GM12878 (cell line): ENCODE measurements at regions not wholly inside any gene's neighbourhood (a gene's known extent, or its start where the extent isn't known, plus 50 kb on each side); places are given as distances from the start of the nearest gene placed in this dataset.

Experiments used
- ASH2L ChIP-seq: fragments of 300-600, 200-600 bp; sonication (generic); IDR thresholded peaks from 2 replicates; pipeline ENCODE4 v1.6.1; 2017; ENCODE audit warnings: low read depth, mild to moderate bottlenecking, borderline replicate concordance
- CHD4 ChIP-seq: fragments of 200-600 bp; sonication (generic); IDR thresholded peaks from 2 replicates; pipeline ENCODE4 v1.6.1; 2016; ENCODE audit warnings: mild to moderate bottlenecking
- CREM ChIP-seq: IDR thresholded peaks from 2 replicates; pipeline ENCODE4 v1.6.1; 2014; ENCODE audit warnings: antibody characterized with exemption, low read depth
- EZH2 ChIP-seq: IDR thresholded peaks from 2 replicates; pipeline ENCODE4 v1.6.1; 2012; ENCODE audit warnings: low read depth, mild to moderate bottlenecking, control low read depth, inconsistent platforms, low read length, borderline replicate concordance; ENCODE audit not compliant: control insufficient read depth
- FOS ChIP-seq: IDR thresholded peaks from 3 replicates; pipeline ENCODE4 v1.6.1; 2011; ENCODE audit warnings: borderline replicate concordance; ENCODE audit not compliant: insufficient read length; ENCODE audit errors: extremely low read depth
- FOXM1 ChIP-seq: IDR thresholded peaks from 2 replicates; pipeline ENCODE4 v1.6.1; 2012; ENCODE audit warnings: low read depth, mild to moderate bottlenecking, inconsistent platforms, low read length, moderate library complexity
- LARP7 ChIP-seq: fragments of 450-650 bp; IDR thresholded peaks from 2 replicates; pipeline ENCODE4 v1.6.1; 2017; ENCODE audit warnings: mild to moderate bottlenecking
- MEF2A ChIP-seq: IDR thresholded peaks from 2 replicates; pipeline ENCODE4 v1.6.1; 2011; ENCODE audit warnings: low read depth, mild to moderate bottlenecking, low read length, moderate library complexity; ENCODE audit not compliant: insufficient read depth
- NFYB ChIP-seq: IDR thresholded peaks from 2 replicates; pipeline ENCODE4 v1.6.1; 2011; ENCODE audit warnings: low read depth, mild to moderate bottlenecking, low read length, improper control_type of control experiment, moderate library complexity; ENCODE audit not compliant: insufficient read depth
- POLR2AphosphoS2 ChIP-seq: IDR thresholded peaks from 2 replicates; pipeline ENCODE4 v1.6.1; 2011; ENCODE audit warnings: low read depth, mild to moderate bottlenecking, low read length, improper control_type of control experiment, moderate library complexity
- RAD21 ChIP-seq: IDR thresholded peaks from 2 replicates; pipeline ENCODE4 v1.6.1; 2011; ENCODE audit warnings: mild to moderate bottlenecking, low read depth, low read length, moderate library complexity; ENCODE audit not compliant: insufficient read depth
- RAD51 ChIP-seq: fragments of 450-650 bp; IDR thresholded peaks from 2 replicates; pipeline ENCODE4 v1.6.1; 2016; ENCODE audit warnings: moderate library complexity, mild to moderate bottlenecking, inconsistent platforms
- RBBP5 ChIP-seq: fragments of 200-600 bp; sonication (generic); conservative IDR thresholded peaks from 2 replicates; pipeline ENCODE4 v1.6.1; 2016
- RFX5 ChIP-seq: IDR thresholded peaks from 2 replicates; pipeline ENCODE4 v1.6.1; 2011; ENCODE audit warnings: low read depth, low read length, improper control_type of control experiment
- SP1 ChIP-seq: IDR thresholded peaks from one replicate; pipeline ENCODE4 v1.6.1; 2011; ENCODE audit warnings: low read depth, low read length
- STAT1 ChIP-seq: fragments of 450-650 bp; conservative IDR thresholded peaks from 2 replicates; pipeline ENCODE4 v1.6.1; 2014; ENCODE audit warnings: antibody characterized with exemption, mild to moderate bottlenecking
- TCF12 ChIP-seq: IDR thresholded peaks from 2 replicates; pipeline ENCODE4 v1.6.1; 2011; ENCODE audit warnings: low read depth, mild to moderate bottlenecking, low read length
- ZNF217 ChIP-seq: fragments of 450-650 bp; IDR thresholded peaks from 2 replicates; pipeline ENCODE4 v1.6.1; 2017; ENCODE audit warnings: antibody characterized with exemption, mild to moderate bottlenecking
- TF ChIP-seq, protein P1 (sequence below): fragments of 450-650 bp; IDR thresholded peaks from 2 replicates; pipeline ENCODE4 v1.6.1; 2016; ENCODE audit warnings: mild to moderate bottlenecking
- TF ChIP-seq, protein P2 (sequence below): fragments of 450-650 bp; IDR thresholded peaks from 2 replicates; pipeline ENCODE4 v1.6.1; 2016; ENCODE audit warnings: mild to moderate bottlenecking
- TF ChIP-seq, protein P3 (sequence below): fragments of 450-650 bp; conservative IDR thresholded peaks from 2 replicates; pipeline ENCODE4 v1.6.1; 2017; ENCODE audit warnings: mild to moderate bottlenecking, moderate library complexity
- TF ChIP-seq, protein P4 (sequence below), 3 experiments: IDR thresholded peaks in 2 of 3; conservative IDR thresholded peaks in 1 of 3; 2 replicates each; pipeline ENCODE4 v1.5.1; 2011; ENCODE audit warnings: low read depth in 3 of 3, low read length in 3 of 3, mild to moderate bottlenecking in 3 of 3, control low read depth in 2 of 3, moderate library complexity in 2 of 3, inconsistent platforms in 1 of 3, mixed read lengths in 1 of 3; ENCODE audit not compliant: control insufficient read depth in 2 of 3, insufficient read depth in 1 of 3; ENCODE audit errors: extremely low read depth in 1 of 3
- TF ChIP-seq, protein P5 (sequence below): IDR thresholded peaks from 2 replicates; pipeline ENCODE4 v1.6.1; 2012; ENCODE audit warnings: mild to moderate bottlenecking, low read depth, low read length

DNA sequence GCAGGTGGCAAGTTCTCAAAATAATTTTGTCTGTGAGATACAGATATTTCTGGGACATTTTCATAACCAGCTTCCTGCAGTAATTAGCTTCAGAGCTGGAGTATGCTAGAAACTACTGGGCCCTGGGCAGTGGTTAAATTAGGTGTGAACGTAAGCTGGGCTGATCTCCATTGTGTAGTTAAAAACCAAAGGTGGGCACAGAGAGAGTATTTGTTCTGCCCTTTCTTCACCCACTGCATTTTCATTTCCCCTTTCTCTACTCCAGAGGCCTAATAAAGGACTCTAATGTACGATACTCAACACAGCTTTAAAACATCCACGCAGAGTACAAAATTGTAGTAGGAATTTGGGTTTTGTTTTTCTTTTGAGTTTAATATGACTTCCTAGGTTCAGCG is 252.7 kb downstream of the SPRY1 start (continued):
- TF ChIP-seq CREM (no peak), ZNF217 (peak; percentile 88), RAD21 (no peak), LARP7 (no peak), SP1 (no peak), CHD4 (no peak), NFYB (no peak), RBBP5 (no peak), FOS (no peak), RAD51 (no peak), MEF2A (no peak), STAT1 (no peak), RFX5 (no peak), FOXM1 (no peak), POLR2AphosphoS2 (no peak), TCF12 (no peak), ASH2L (no peak), EZH2 (no peak)
- TF ChIP-seq, protein P1, sequence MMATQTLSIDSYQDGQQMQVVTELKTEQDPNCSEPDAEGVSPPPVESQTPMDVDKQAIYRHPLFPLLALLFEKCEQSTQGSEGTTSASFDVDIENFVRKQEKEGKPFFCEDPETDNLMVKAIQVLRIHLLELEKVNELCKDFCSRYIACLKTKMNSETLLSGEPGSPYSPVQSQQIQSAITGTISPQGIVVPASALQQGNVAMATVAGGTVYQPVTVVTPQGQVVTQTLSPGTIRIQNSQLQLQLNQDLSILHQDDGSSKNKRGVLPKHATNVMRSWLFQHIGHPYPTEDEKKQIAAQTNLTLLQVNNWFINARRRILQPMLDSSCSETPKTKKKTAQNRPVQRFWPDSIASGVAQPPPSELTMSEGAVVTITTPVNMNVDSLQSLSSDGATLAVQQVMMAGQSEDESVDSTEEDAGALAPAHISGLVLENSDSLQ: no peak
- TF ChIP-seq, protein P2, sequence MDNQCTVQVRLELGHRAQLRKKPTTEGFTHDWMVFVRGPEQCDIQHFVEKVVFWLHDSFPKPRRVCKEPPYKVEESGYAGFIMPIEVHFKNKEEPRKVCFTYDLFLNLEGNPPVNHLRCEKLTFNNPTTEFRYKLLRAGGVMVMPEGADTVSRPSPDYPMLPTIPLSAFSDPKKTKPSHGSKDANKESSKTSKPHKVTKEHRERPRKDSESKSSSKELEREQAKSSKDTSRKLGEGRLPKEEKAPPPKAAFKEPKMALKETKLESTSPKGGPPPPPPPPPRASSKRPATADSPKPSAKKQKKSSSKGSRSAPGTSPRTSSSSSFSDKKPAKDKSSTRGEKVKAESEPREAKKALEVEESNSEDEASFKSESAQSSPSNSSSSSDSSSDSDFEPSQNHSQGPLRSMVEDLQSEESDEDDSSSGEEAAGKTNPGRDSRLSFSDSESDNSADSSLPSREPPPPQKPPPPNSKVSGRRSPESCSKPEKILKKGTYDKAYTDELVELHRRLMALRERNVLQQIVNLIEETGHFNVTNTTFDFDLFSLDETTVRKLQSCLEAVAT: peak; percentile 46; the same call in 1 of the 2 replicates
- TF ChIP-seq, protein P3, sequence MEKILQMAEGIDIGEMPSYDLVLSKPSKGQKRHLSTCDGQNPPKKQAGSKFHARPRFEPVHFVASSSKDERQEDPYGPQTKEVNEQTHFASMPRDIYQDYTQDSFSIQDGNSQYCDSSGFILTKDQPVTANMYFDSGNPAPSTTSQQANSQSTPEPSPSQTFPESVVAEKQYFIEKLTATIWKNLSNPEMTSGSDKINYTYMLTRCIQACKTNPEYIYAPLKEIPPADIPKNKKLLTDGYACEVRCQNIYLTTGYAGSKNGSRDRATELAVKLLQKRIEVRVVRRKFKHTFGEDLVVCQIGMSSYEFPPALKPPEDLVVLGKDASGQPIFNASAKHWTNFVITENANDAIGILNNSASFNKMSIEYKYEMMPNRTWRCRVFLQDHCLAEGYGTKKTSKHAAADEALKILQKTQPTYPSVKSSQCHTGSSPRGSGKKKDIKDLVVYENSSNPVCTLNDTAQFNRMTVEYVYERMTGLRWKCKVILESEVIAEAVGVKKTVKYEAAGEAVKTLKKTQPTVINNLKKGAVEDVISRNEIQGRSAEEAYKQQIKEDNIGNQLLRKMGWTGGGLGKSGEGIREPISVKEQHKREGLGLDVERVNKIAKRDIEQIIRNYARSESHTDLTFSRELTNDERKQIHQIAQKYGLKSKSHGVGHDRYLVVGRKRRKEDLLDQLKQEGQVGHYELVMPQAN: 0 out of 2 replicates have a peak, but pooled peaks have one; percentile 27
- TF ChIP-seq, protein P4, sequence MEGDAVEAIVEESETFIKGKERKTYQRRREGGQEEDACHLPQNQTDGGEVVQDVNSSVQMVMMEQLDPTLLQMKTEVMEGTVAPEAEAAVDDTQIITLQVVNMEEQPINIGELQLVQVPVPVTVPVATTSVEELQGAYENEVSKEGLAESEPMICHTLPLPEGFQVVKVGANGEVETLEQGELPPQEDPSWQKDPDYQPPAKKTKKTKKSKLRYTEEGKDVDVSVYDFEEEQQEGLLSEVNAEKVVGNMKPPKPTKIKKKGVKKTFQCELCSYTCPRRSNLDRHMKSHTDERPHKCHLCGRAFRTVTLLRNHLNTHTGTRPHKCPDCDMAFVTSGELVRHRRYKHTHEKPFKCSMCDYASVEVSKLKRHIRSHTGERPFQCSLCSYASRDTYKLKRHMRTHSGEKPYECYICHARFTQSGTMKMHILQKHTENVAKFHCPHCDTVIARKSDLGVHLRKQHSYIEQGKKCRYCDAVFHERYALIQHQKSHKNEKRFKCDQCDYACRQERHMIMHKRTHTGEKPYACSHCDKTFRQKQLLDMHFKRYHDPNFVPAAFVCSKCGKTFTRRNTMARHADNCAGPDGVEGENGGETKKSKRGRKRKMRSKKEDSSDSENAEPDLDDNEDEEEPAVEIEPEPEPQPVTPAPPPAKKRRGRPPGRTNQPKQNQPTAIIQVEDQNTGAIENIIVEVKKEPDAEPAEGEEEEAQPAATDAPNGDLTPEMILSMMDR (IDR thresholded peaks at IDR 0.05 in 2 of 3, conservative IDR thresholded peaks at IDR 0.05 in 1 of 3; ENCODE audit: control insufficient read depth in 2 of 3, extremely low read depth in 1 of 3, insufficient read depth in 1 of 3, low read depth in 3 of 3, low read length in 3 of 3): no peak
- TF ChIP-seq, protein P5, sequence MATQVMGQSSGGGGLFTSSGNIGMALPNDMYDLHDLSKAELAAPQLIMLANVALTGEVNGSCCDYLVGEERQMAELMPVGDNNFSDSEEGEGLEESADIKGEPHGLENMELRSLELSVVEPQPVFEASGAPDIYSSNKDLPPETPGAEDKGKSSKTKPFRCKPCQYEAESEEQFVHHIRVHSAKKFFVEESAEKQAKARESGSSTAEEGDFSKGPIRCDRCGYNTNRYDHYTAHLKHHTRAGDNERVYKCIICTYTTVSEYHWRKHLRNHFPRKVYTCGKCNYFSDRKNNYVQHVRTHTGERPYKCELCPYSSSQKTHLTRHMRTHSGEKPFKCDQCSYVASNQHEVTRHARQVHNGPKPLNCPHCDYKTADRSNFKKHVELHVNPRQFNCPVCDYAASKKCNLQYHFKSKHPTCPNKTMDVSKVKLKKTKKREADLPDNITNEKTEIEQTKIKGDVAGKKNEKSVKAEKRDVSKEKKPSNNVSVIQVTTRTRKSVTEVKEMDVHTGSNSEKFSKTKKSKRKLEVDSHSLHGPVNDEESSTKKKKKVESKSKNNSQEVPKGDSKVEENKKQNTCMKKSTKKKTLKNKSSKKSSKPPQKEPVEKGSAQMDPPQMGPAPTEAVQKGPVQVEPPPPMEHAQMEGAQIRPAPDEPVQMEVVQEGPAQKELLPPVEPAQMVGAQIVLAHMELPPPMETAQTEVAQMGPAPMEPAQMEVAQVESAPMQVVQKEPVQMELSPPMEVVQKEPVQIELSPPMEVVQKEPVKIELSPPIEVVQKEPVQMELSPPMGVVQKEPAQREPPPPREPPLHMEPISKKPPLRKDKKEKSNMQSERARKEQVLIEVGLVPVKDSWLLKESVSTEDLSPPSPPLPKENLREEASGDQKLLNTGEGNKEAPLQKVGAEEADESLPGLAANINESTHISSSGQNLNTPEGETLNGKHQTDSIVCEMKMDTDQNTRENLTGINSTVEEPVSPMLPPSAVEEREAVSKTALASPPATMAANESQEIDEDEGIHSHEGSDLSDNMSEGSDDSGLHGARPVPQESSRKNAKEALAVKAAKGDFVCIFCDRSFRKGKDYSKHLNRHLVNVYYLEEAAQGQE: no peak
